ENCODE measurements at regions not wholly inside any gene's neighbourhood (a gene's known extent, or its start where the extent isn't known, plus 50 kb on each side); places are given as distances from the start of the nearest gene placed in this dataset.

GRCh38 chr4:14608630-14609029 lies 393.7 kb upstream of the CPEB2 start:
- TF ChIP-seq, protein P1, sequence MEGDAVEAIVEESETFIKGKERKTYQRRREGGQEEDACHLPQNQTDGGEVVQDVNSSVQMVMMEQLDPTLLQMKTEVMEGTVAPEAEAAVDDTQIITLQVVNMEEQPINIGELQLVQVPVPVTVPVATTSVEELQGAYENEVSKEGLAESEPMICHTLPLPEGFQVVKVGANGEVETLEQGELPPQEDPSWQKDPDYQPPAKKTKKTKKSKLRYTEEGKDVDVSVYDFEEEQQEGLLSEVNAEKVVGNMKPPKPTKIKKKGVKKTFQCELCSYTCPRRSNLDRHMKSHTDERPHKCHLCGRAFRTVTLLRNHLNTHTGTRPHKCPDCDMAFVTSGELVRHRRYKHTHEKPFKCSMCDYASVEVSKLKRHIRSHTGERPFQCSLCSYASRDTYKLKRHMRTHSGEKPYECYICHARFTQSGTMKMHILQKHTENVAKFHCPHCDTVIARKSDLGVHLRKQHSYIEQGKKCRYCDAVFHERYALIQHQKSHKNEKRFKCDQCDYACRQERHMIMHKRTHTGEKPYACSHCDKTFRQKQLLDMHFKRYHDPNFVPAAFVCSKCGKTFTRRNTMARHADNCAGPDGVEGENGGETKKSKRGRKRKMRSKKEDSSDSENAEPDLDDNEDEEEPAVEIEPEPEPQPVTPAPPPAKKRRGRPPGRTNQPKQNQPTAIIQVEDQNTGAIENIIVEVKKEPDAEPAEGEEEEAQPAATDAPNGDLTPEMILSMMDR (IDR thresholded peaks at IDR 0.05; ENCODE audit: low read length): no peak
- TF ChIP-seq EZH2 (optimal IDR thresholded peaks at IDR 0.05; ENCODE audit: low read depth, low read length) (no peak), EZH2phosphoT487 (IDR thresholded peaks at IDR 0.05; ENCODE audit: low read length) (no peak)

Measured in MM.1S (cell line).